Panc1 (cell line): ENCODE measurements at regions not wholly inside any gene's neighbourhood (a gene's known extent, or its start where the extent isn't known, plus 50 kb on each side); places are given as distances from the start of the nearest gene placed in this dataset.

Source experiments
- ATAC-seq: fragments of 200-7000 bp; cut with Tn5 transposase; 2 replicates; pipeline ENCODE4 v1.9.1; 2020; ENCODE audit warnings: mild to moderate bottlenecking, moderate library complexity
- BruUV-seq: library from RNA; stranded (reverse); fragments of 400-500 nt; replicated peaks from 2 replicates; lab custom pipeline; 2021; lab: Mats Ljungman, UMichigan
- CTCF ChIA-PET: fragments of 300-600 bp; sonication (Branson Sonifier 250); formaldehyde crosslinking; loops from one replicate; lab custom pipeline; 2022; ENCODE audit warnings: antibody characterized with exemption; lab: Charles Lee
- POLR2A ChIA-PET: fragments of 300-600 bp; sonication (Branson Sonifier 250); formaldehyde crosslinking; loops from one replicate; lab custom pipeline; 2022; ENCODE audit warnings: antibody characterized with exemption; lab: Charles Lee
- DNase-seq: peaks from one replicate; pipeline ENCODE4 v3.0.0-alpha.2; 2010; ENCODE audit warnings: low read depth, low spot score
- H3K27ac ChIP-seq: 2 replicates; pipeline ENCODE4 v1.5.1; 2011; ENCODE audit warnings: mild to moderate bottlenecking, low read length, inconsistent platforms
- H3K27me3 ChIP-seq: fragments of 200-500 bp; sonication (Bioruptor generic); 2 replicates; pipeline ENCODE4 v1.6.0; 2014; ENCODE audit warnings: low read length, inconsistent platforms; ENCODE audit not compliant: control insufficient read depth, insufficient read depth
- H3K36me3 ChIP-seq: fragments of 200-500 bp; sonication (Bioruptor generic); 2 replicates; pipeline ENCODE4 v1.5.1; 2014; ENCODE audit warnings: inconsistent platforms, mild to moderate bottlenecking, low read length, moderate library complexity; ENCODE audit not compliant: control insufficient read depth, insufficient read depth
- H3K4me1 ChIP-seq: 2 replicates; pipeline ENCODE4 v1.5.1; 2011; ENCODE audit warnings: inconsistent platforms, mild to moderate bottlenecking, low read length, moderate library complexity; ENCODE audit not compliant: control insufficient read depth, insufficient read depth
- H3K4me3 ChIP-seq, 2 experiments: 2 replicates each; pipeline ENCODE4 v1.5.1; 2011 to 2012; ENCODE audit warnings: low read depth in 2 of 2, low read length in 2 of 2, mild to moderate bottlenecking in 2 of 2, inconsistent platforms in 1 of 2, moderate library complexity in 1 of 2
- H3K9me3 ChIP-seq: fragments of 200-500 bp; sonication (Bioruptor generic); 2 replicates; pipeline ENCODE4 v1.5.1; 2014; ENCODE audit warnings: low read depth, mild to moderate bottlenecking, inconsistent platforms, low read length, moderate library complexity; ENCODE audit not compliant: control insufficient read depth, insufficient read depth
- POLR2AphosphoS5 ChIP-seq: IDR thresholded peaks from 2 replicates; pipeline ENCODE4 v1.6.1; 2012; ENCODE audit warnings: mild to moderate bottlenecking, low read depth, low read length, moderate library complexity
- SIN3A ChIP-seq: IDR thresholded peaks from 2 replicates; pipeline ENCODE4 v1.6.1; 2012; ENCODE audit warnings: low read depth, mild to moderate bottlenecking, low read length, moderate library complexity, borderline replicate concordance; ENCODE audit not compliant: insufficient read depth
- TCF7L2 ChIP-seq: IDR thresholded peaks from 2 replicates; pipeline ENCODE4 v1.6.1; 2011; ENCODE audit warnings: mild to moderate bottlenecking, low read depth, low read length, inconsistent platforms
- in situ Hi-C: cut with HindIII; loops from 2 replicates; pipeline ENCODE4 v1.10.0; 2016; ENCODE audit warnings: low sequenced_read_pairs, low pct_unique_long_range_greater_than_20kb
- intact Hi-C: fragments of 100-400 bp; cut with micrococcal nuclease; formaldehyde crosslinking; loops from one replicate; pipeline ENCODE4 v1.10.0; 2022; ENCODE audit not compliant: unreplicated experiment
- TF ChIP-seq, protein P1 (sequence below), 2 experiments: IDR thresholded peaks; 2 replicates each; pipeline ENCODE4 v1.6.1; 2011 to 2012; ENCODE audit warnings: low read depth in 2 of 2, control low read depth in 1 of 2, low read length in 1 of 2, mild to moderate bottlenecking in 1 of 2, moderate library complexity in 1 of 2; ENCODE audit not compliant: insufficient read depth in 1 of 2
- TF ChIP-seq, protein P2 (sequence below): fragments of 450-650 bp; IDR thresholded peaks from 2 replicates; pipeline ENCODE4 v1.5.1; 2017; ENCODE audit warnings: mild to moderate bottlenecking

DNA sequence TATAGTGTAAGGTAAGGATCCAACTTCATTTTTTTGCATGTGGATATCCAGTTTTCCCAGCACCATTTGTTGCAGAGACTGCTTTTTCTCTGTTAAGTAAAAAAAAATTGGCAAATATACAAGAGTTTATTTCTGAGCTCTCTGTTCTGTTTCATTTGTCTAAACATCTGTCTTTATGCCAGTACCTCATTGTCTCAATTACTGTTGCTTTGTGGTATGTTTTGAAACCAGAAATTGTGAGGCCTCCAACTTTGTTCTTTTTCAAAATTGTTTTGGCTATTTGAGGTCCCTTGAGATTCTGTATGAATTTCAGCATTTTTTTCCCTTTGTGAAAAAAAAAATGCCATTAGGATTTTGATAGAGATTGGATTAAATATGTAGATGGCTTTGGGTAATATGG, 150.5 kb downstream of the MINAR1 start:
- in situ Hi-C loops (no loop called here), intact Hi-C loops (no loop called here)
- Histone ChIP-seq H3K36me3 (no peaks in the 10 kb centered on the region), H3K27ac (no peak overlapping the region), H3K4me1 (no peaks in the 10 kb centered on the region), H3K4me3 (no peak overlapping the region), H3K9me3 (no peaks in the 10 kb centered on the region; the same call in 1 of the 2 replicates), H3K27me3 (peaks cover 7% of the 10 kb centered on the region; the same call in 1 of the 2 replicates)
- ATAC-seq (no peak), DNase-seq (no peak)
- ChIA-PET POLR2A (no interaction called here), CTCF (interaction anchor here (0.6 kb wide), 1 partner anchor 13 kb away, joined by 3 read pairs; no protein-coding TSS in a partner anchor)
- BruUV-seq: no TSS peak
- TF ChIP-seq SIN3A: no peak
- TF ChIP-seq, protein P1, sequence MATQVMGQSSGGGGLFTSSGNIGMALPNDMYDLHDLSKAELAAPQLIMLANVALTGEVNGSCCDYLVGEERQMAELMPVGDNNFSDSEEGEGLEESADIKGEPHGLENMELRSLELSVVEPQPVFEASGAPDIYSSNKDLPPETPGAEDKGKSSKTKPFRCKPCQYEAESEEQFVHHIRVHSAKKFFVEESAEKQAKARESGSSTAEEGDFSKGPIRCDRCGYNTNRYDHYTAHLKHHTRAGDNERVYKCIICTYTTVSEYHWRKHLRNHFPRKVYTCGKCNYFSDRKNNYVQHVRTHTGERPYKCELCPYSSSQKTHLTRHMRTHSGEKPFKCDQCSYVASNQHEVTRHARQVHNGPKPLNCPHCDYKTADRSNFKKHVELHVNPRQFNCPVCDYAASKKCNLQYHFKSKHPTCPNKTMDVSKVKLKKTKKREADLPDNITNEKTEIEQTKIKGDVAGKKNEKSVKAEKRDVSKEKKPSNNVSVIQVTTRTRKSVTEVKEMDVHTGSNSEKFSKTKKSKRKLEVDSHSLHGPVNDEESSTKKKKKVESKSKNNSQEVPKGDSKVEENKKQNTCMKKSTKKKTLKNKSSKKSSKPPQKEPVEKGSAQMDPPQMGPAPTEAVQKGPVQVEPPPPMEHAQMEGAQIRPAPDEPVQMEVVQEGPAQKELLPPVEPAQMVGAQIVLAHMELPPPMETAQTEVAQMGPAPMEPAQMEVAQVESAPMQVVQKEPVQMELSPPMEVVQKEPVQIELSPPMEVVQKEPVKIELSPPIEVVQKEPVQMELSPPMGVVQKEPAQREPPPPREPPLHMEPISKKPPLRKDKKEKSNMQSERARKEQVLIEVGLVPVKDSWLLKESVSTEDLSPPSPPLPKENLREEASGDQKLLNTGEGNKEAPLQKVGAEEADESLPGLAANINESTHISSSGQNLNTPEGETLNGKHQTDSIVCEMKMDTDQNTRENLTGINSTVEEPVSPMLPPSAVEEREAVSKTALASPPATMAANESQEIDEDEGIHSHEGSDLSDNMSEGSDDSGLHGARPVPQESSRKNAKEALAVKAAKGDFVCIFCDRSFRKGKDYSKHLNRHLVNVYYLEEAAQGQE (IDR thresholded peaks at IDR 0.05; ENCODE audit: insufficient read depth in 1 of 2, low read depth in 2 of 2, low read length in 1 of 2): no peak
- TF ChIP-seq POLR2AphosphoS5: no peak
- TF ChIP-seq, protein P2, sequence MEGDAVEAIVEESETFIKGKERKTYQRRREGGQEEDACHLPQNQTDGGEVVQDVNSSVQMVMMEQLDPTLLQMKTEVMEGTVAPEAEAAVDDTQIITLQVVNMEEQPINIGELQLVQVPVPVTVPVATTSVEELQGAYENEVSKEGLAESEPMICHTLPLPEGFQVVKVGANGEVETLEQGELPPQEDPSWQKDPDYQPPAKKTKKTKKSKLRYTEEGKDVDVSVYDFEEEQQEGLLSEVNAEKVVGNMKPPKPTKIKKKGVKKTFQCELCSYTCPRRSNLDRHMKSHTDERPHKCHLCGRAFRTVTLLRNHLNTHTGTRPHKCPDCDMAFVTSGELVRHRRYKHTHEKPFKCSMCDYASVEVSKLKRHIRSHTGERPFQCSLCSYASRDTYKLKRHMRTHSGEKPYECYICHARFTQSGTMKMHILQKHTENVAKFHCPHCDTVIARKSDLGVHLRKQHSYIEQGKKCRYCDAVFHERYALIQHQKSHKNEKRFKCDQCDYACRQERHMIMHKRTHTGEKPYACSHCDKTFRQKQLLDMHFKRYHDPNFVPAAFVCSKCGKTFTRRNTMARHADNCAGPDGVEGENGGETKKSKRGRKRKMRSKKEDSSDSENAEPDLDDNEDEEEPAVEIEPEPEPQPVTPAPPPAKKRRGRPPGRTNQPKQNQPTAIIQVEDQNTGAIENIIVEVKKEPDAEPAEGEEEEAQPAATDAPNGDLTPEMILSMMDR: no peak
- TF ChIP-seq TCF7L2: no peak

DNA sequence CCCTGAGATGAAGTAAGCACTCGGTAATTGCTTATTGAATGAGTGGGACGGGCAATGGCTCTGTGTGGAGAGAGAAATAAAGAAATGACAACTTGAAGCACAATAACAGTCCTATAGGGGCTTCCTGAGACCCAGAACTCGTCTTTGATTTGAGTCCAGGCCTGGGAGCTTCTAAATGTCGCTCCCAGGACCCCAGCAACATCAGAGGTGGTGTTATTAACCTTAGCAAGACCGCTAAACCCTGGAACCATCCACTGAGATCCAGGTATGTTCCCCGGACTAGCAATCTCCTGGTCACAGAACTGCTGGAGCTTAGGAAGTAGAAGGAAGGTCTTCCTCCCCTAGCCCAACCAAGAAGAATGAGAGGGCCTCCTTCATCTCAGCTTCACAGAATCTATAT, 160.0 kb downstream of the MINAR1 start:
- ATAC-seq (no peak), DNase-seq (no peak)
- TF ChIP-seq TCF7L2 (no peak), POLR2AphosphoS5 (no peak)
- TF ChIP-seq, protein P2: no peak
- Histone ChIP-seq H3K27ac (no peak overlapping the region), H3K4me1 (no peaks in the 10 kb centered on the region), H3K9me3 (no peaks in the 10 kb centered on the region), H3K36me3 (no peaks in the 10 kb centered on the region), H3K27me3 (peaks cover 18% of the 10 kb centered on the region; the same call in 1 of the 2 replicates), H3K4me3 (no peak overlapping the region)
- in situ Hi-C loops: no loop called here
- intact Hi-C loops: no loop called here
- ChIA-PET CTCF (interaction anchor here (0.8 kb wide), 1 partner anchor 211 kb away, joined by 3 read pairs; no protein-coding TSS in a partner anchor), POLR2A (no interaction called here)
- BruUV-seq: no TSS peak
